SK-N-SH treated with all-trans-retinoic acid at 6 μM for 48 hours (cell line): ENCODE measurements at regions not wholly inside any gene's neighbourhood (a gene's known extent, or its start where the extent isn't known, plus 50 kb on each side); places are given as distances from the start of the nearest gene placed in this dataset.
A peak's percentile ranks its signal among the peaks of the same experiment; 100 is the strongest.

Experiments used
- ATAC-seq: fragments of 200-7000 bp; cut with Tn5 transposase; 3 replicates; pipeline ENCODE4 v1.9.1; 2020; ENCODE audit warnings: mild to moderate bottlenecking, moderate library complexity
- ARNTL ChIP-seq: fragments of 450-650 bp; formaldehyde crosslinking; IDR thresholded peaks from 2 replicates; pipeline ENCODE4 v1.5.0; 2020; ENCODE audit warnings: low read depth, mild to moderate bottlenecking, moderate library complexity, borderline replicate concordance
- BACH2 ChIP-seq: fragments of 250-450 bp; sonication (Bioruptor Pico); IDR thresholded peaks from 2 replicates; pipeline ENCODE4 v1.9.0; 2021; ENCODE audit warnings: mild to moderate bottlenecking, borderline replicate concordance
- CREB5 ChIP-seq: fragments of 250-450 bp; sonication (Bioruptor Pico); IDR thresholded peaks from 2 replicates; pipeline ENCODE4 v1.5.1; 2020; ENCODE audit warnings: low read depth, mild to moderate bottlenecking, moderate library complexity
- CSDC2 ChIP-seq: fragments of 250-450 bp; sonication (Bioruptor Pico); IDR thresholded peaks from 2 replicates; pipeline ENCODE4 v1.5.0; 2020; ENCODE audit warnings: mild to moderate bottlenecking, moderate library complexity
- ESRRG ChIP-seq: fragments of 250-450 bp; sonication (Bioruptor Pico); IDR thresholded peaks from 2 replicates; pipeline ENCODE4 v1.6.1; 2021; ENCODE audit warnings: mild to moderate bottlenecking
- GLIS3 ChIP-seq: fragments of 250-450 bp; sonication (Bioruptor Pico); IDR thresholded peaks from 2 replicates; pipeline ENCODE4 v1.5.0; 2020; ENCODE audit warnings: mild to moderate bottlenecking, moderate library complexity
- ISL1 ChIP-seq: fragments of 250-450 bp; sonication (Bioruptor Pico); IDR thresholded peaks from 2 replicates; pipeline ENCODE4 v2.1.2; 2022; ENCODE audit warnings: mild to moderate bottlenecking, moderate library complexity
- OSR1 ChIP-seq: fragments of 250-450 bp; sonication (Bioruptor Pico); IDR thresholded peaks from 2 replicates; pipeline ENCODE4 v1.8.0; 2022; ENCODE audit warnings: moderate library complexity, mild to moderate bottlenecking, inconsistent platforms
- PATZ1 ChIP-seq: fragments of 250-450 bp; sonication (Bioruptor Pico); IDR thresholded peaks from 2 replicates; pipeline ENCODE4 v1.8.0; 2020; ENCODE audit warnings: mild to moderate bottlenecking, moderate library complexity, borderline replicate concordance
- POU6F1 ChIP-seq: fragments of 250-450 bp; sonication (Bioruptor Pico); IDR thresholded peaks from 2 replicates; pipeline ENCODE4 v1.8.0; 2021; ENCODE audit warnings: low read depth, mild to moderate bottlenecking, moderate library complexity, borderline replicate concordance
- PPARA ChIP-seq: fragments of 250-450 bp; sonication (Bioruptor Pico); IDR thresholded peaks from 2 replicates; pipeline ENCODE4 v1.5.0; 2020; ENCODE audit warnings: mild to moderate bottlenecking, borderline replicate concordance
- RARB ChIP-seq: fragments of 250-450 bp; sonication (Bioruptor Pico); IDR thresholded peaks from 2 replicates; pipeline ENCODE4 v1.8.0; 2021; ENCODE audit warnings: mild to moderate bottlenecking, moderate library complexity
- SNAI2 ChIP-seq: fragments of 250-450 bp; sonication (Bioruptor Pico); IDR thresholded peaks from 2 replicates; pipeline ENCODE4 v1.5.0; 2020; ENCODE audit warnings: mild to moderate bottlenecking, moderate library complexity
- TCF4 ChIP-seq: fragments of 250-450 bp; sonication (Bioruptor Pico); IDR thresholded peaks from 2 replicates; pipeline ENCODE4 v1.8.0; 2021; ENCODE audit warnings: mild to moderate bottlenecking, moderate library complexity, borderline replicate concordance
- TOX ChIP-seq: fragments of 250-450 bp; sonication (Bioruptor Pico); IDR thresholded peaks from 2 replicates; pipeline ENCODE4 v1.8.0; 2021; ENCODE audit warnings: mild to moderate bottlenecking, moderate library complexity, borderline replicate concordance
- TSHZ2 ChIP-seq: fragments of 250-450 bp; sonication (Bioruptor Pico); IDR thresholded peaks from 2 replicates; pipeline ENCODE4 v1.5.0; 2020; ENCODE audit warnings: mild to moderate bottlenecking, moderate library complexity
- ZC3H10 ChIP-seq: fragments of 250-450 bp; sonication (Bioruptor Pico); IDR thresholded peaks from 2 replicates; pipeline ENCODE4 v1.5.1; 2021; ENCODE audit warnings: mild to moderate bottlenecking, moderate library complexity
- ZFP3 ChIP-seq: fragments of 250-450 bp; sonication (Bioruptor Pico); IDR thresholded peaks from 2 replicates; pipeline ENCODE4 v1.5.0; 2020; ENCODE audit warnings: mild to moderate bottlenecking, moderate library complexity
- ZFP30 ChIP-seq: fragments of 450-650 bp; formaldehyde crosslinking; IDR thresholded peaks from 2 replicates; pipeline ENCODE4 v1.5.0; 2022; ENCODE audit warnings: mild to moderate bottlenecking, moderate library complexity
- ZNF565 ChIP-seq: fragments of 450-650 bp; formaldehyde crosslinking; conservative IDR thresholded peaks from 2 replicates; pipeline ENCODE4 v1.5.0; 2020; ENCODE audit warnings: low read depth, mild to moderate bottlenecking, moderate library complexity
- ZNF70 ChIP-seq: fragments of 450-650 bp; formaldehyde crosslinking; IDR thresholded peaks from 2 replicates; pipeline ENCODE4 v1.5.0; 2020; ENCODE audit warnings: mild to moderate bottlenecking, moderate library complexity
- ZNF8 ChIP-seq: fragments of 450-650 bp; formaldehyde crosslinking; IDR thresholded peaks from 2 replicates; pipeline ENCODE4 v1.5.0; 2020; ENCODE audit warnings: mild to moderate bottlenecking, moderate library complexity

GRCh38 chr3:18559331-18559842 is 134.2 kb upstream of the SATB1 start:
- TF ChIP-seq TSHZ2: no peak
- no peak for TF ChIP-seq ZC3H10
- no peak for TF ChIP-seq TOX (CRISPR knock-in tag)
- TF ChIP-seq POU6F1 (CRISPR knock-in tag): no peak
- no peak for TF ChIP-seq PATZ1 (CRISPR knock-in tag)
- no peak for TF ChIP-seq RARB (CRISPR knock-in tag)
- TF ChIP-seq ISL1 (CRISPR knock-in tag): no peak
- no peak for TF ChIP-seq BACH2
- no peak for TF ChIP-seq SNAI2
- TF ChIP-seq TCF4 (CRISPR knock-in tag): no peak
- no peak for TF ChIP-seq ZNF565 (CRISPR knock-in tag)
- TF ChIP-seq PPARA: no peak
- TF ChIP-seq CSDC2 (CRISPR knock-in tag): no peak
- no peak for TF ChIP-seq ESRRG (CRISPR knock-in tag)
- TF ChIP-seq ZNF70 (CRISPR knock-in tag): no peak
- TF ChIP-seq GLIS3 (CRISPR knock-in tag): no peak
- TF ChIP-seq ZNF8: no peak
- TF ChIP-seq CREB5 (CRISPR knock-in tag): no peak
- ATAC-seq: peak; percentile 74

GRCh38 chr3:18558507-18558906 is 133.4 kb upstream of the SATB1 start:
- TF ChIP-seq ZNF8 (no peak), CREB5 (CRISPR knock-in tag) (no peak), PPARA (no peak), OSR1 (CRISPR knock-in tag) (no peak), POU6F1 (CRISPR knock-in tag) (no peak), ARNTL (no peak), ZFP30 (no peak), ISL1 (CRISPR knock-in tag) (no peak), ZNF70 (CRISPR knock-in tag) (no peak), GLIS3 (CRISPR knock-in tag) (no peak), ZFP3 (CRISPR knock-in tag) (no peak)
- ATAC-seq: no peak
